WTC11 (cell line): ENCODE measurements at regions not wholly inside any gene's neighbourhood (a gene's known extent, or its start where the extent isn't known, plus 50 kb on each side); places are given as distances from the start of the nearest gene placed in this dataset.

Experiments used
- ATAC-seq: fragments of 200-7000 bp; cut with Tn5 transposase; 2 replicates; pipeline ENCODE4 v1.10.0; 2021; ENCODE audit warnings: mild to moderate bottlenecking, moderate library complexity
- CTCF ChIA-PET: fragments of 300-600 bp; sonication (Branson Sonifier 250); formaldehyde crosslinking; loops from one replicate; lab custom pipeline; 2021; ENCODE audit warnings: antibody characterized with exemption; lab: Charles Lee
- POLR2A ChIA-PET: fragments of 350-600 bp; sonication (Branson Sonifier 250); formaldehyde crosslinking; loops from one replicate; lab custom pipeline; 2021; ENCODE audit warnings: antibody characterized with exemption; lab: Charles Lee
- DNase-seq: peaks from one replicate; pipeline ENCODE4 v3.0.0; 2021; ENCODE audit warnings: low spot score
- H3K27ac Mint-ChIP-seq: 2 replicates; pipeline ENCODE4 v1.8.0; 2021; ENCODE audit warnings: mixed read lengths
- H3K27me3 Mint-ChIP-seq: 2 replicates; pipeline ENCODE4 v1.8.0; 2021; ENCODE audit warnings: low read depth, mild to moderate bottlenecking, moderate library complexity, mixed read lengths
- H3K36me3 Mint-ChIP-seq: 2 replicates; pipeline ENCODE4 v1.8.0; 2021; ENCODE audit warnings: mixed read lengths
- H3K4me1 Mint-ChIP-seq: 2 replicates; pipeline ENCODE4 v1.8.0; 2022; ENCODE audit warnings: mixed read lengths
- H3K4me3 Mint-ChIP-seq: 2 replicates; pipeline ENCODE4 v1.8.0; 2021; ENCODE audit warnings: mild to moderate bottlenecking, moderate library complexity, mixed read lengths
- H3K9me3 Mint-ChIP-seq: 2 replicates; pipeline ENCODE4 v1.8.0; 2021; ENCODE audit warnings: mixed read lengths
- CREM ChIP-seq: sonication (generic); formaldehyde crosslinking; IDR thresholded peaks from 2 replicates; pipeline ENCODE4 v1.8.1; 2022; ENCODE audit warnings: mild to moderate bottlenecking, missing genetic modification reagents, moderate library complexity
- CTCF ChIP-seq: fragments of 200-600 bp; IDR thresholded peaks from 2 replicates; pipeline ENCODE4 v1.8.0; 2022; ENCODE audit warnings: antibody characterized with exemption
- E2F5 ChIP-seq: sonication (generic); formaldehyde crosslinking; IDR thresholded peaks from 2 replicates; pipeline ENCODE4 v1.8.1; 2022; ENCODE audit warnings: mild to moderate bottlenecking, moderate library complexity, missing genetic modification reagents
- ESRRA ChIP-seq: sonication (generic); formaldehyde crosslinking; IDR thresholded peaks from 2 replicates; pipeline ENCODE4 v1.8.1; 2022; ENCODE audit warnings: mild to moderate bottlenecking, missing genetic modification reagents, borderline replicate concordance
- ETV6 ChIP-seq: sonication (generic); formaldehyde crosslinking; IDR thresholded peaks from 2 replicates; pipeline ENCODE4 v1.8.1; 2022; ENCODE audit warnings: mild to moderate bottlenecking, missing genetic modification reagents
- FOXK1 ChIP-seq: sonication (generic); formaldehyde crosslinking; IDR thresholded peaks from 2 replicates; pipeline ENCODE4 v1.8.0; 2022; ENCODE audit warnings: mild to moderate bottlenecking, moderate library complexity, missing genetic modification reagents
- FOXP4 ChIP-seq: sonication (generic); formaldehyde crosslinking; IDR thresholded peaks from 2 replicates; pipeline ENCODE4 v1.8.0; 2022; ENCODE audit warnings: mild to moderate bottlenecking, missing genetic modification reagents
- GABPB1 ChIP-seq: sonication (generic); formaldehyde crosslinking; IDR thresholded peaks from 2 replicates; pipeline ENCODE4 v1.8.1; 2023; ENCODE audit warnings: mild to moderate bottlenecking, missing genetic modification reagents
- HMGXB4 ChIP-seq: sonication (generic); formaldehyde crosslinking; IDR thresholded peaks from 2 replicates; pipeline ENCODE4 v1.8.1; 2023; ENCODE audit warnings: mild to moderate bottlenecking, moderate library complexity, missing genetic modification reagents
- NFYB ChIP-seq: sonication (generic); formaldehyde crosslinking; conservative IDR thresholded peaks from 2 replicates; pipeline ENCODE4 v1.8.0; 2022; ENCODE audit warnings: low read depth, missing genetic modification reagents
- NR1H2 ChIP-seq: sonication (generic); formaldehyde crosslinking; IDR thresholded peaks from 2 replicates; pipeline ENCODE4 v1.9.0; 2021; ENCODE audit warnings: mild to moderate bottlenecking, moderate library complexity, missing genetic modification reagents
- ZNF219 ChIP-seq: sonication (generic); formaldehyde crosslinking; IDR thresholded peaks from 2 replicates; pipeline ENCODE4 v1.8.0; 2023; ENCODE audit warnings: missing genetic modification reagents, mild to moderate bottlenecking, borderline replicate concordance
- ZNF263 ChIP-seq: sonication (generic); formaldehyde crosslinking; IDR thresholded peaks from 2 replicates; pipeline ENCODE4 v1.8.1; 2022; ENCODE audit warnings: low read depth, mild to moderate bottlenecking, moderate library complexity, missing genetic modification reagents
- ZNF317 ChIP-seq: sonication (generic); formaldehyde crosslinking; IDR thresholded peaks from 2 replicates; pipeline ENCODE4 v1.8.1; 2023; ENCODE audit warnings: low read depth, mild to moderate bottlenecking, moderate library complexity, missing genetic modification reagents, borderline replicate concordance
- ZNF423 ChIP-seq: fragments of 250-450 bp; sonication (Bioruptor Pico); IDR thresholded peaks from 2 replicates; pipeline ENCODE4 v2.1.2; 2022; ENCODE audit warnings: mild to moderate bottlenecking, moderate library complexity
- ZNF532 ChIP-seq: fragments of 250-450 bp; sonication (Bioruptor Pico); IDR thresholded peaks from 2 replicates; pipeline ENCODE4 v1.9.0; 2021; ENCODE audit warnings: mild to moderate bottlenecking, borderline replicate concordance

- TF ChIP-seq ZNF219 (CRISPR knock-in tag) (no peak), HMGXB4 (CRISPR knock-in tag) (no peak)
- TF ChIP-seq, all 79 proteins: peak for 0
Observed at GRCh38 chr12:19026614-19027488, 102.7 kb upstream of the PLEKHA5 start (continued).

- TF ChIP-seq CTCF: no peak
- no peak for TF ChIP-seq E2F5 (CRISPR knock-in tag)
- TF ChIP-seq ETV6 (CRISPR knock-in tag): no peak
- TF ChIP-seq ESRRA (CRISPR knock-in tag): no peak
- H3K4me3 Mint-ChIP-seq: no peak overlapping the region
- CTCF ChIA-PET: no interaction called here
- POLR2A ChIA-PET: no interaction called here
- no peak overlapping the region for H3K27ac Mint-ChIP-seq
- no peaks in the 10 kb centered on the region for H3K27me3 Mint-ChIP-seq
- ATAC-seq (no peak), DNase-seq (no peak)
- H3K4me1 Mint-ChIP-seq: peaks cover 26% of the 10 kb centered on the region
- peaks cover 49% of the 10 kb centered on the region for H3K9me3 Mint-ChIP-seq
- peaks cover 36% of the 10 kb centered on the region for H3K36me3 Mint-ChIP-seq
Observed at GRCh38 chr12:19030180-19030579, 99.4 kb upstream of the PLEKHA5 start.

- H3K9me3 Mint-ChIP-seq: peaks cover 51% of the 10 kb centered on the region
- H3K27me3 Mint-ChIP-seq: no peaks in the 10 kb centered on the region
- H3K36me3 Mint-ChIP-seq: peaks cover 36% of the 10 kb centered on the region
- DNase-seq: no peak
- no peak for ATAC-seq
- no peak for TF ChIP-seq NR1H2 (CRISPR knock-in tag)
- peaks cover 24% of the 10 kb centered on the region for H3K4me1 Mint-ChIP-seq
- CTCF ChIA-PET: no interaction called here
- no peak overlapping the region for H3K4me3 Mint-ChIP-seq
- no peak overlapping the region for H3K27ac Mint-ChIP-seq
- POLR2A ChIA-PET: no interaction called here
Observed at GRCh38 chr12:19030603-19031002, 98.9 kb upstream of the PLEKHA5 start.

- Mint-ChIP-seq H3K4me1 (peaks cover 20% of the 10 kb centered on the region), H3K27me3 (no peaks in the 10 kb centered on the region), H3K27ac (no peak overlapping the region), H3K36me3 (peaks cover 36% of the 10 kb centered on the region), H3K9me3 (peaks cover 48% of the 10 kb centered on the region), H3K4me3 (no peak overlapping the region)
- POLR2A ChIA-PET: no interaction called here
- CTCF ChIA-PET: no interaction called here
- ATAC-seq: no peak
- DNase-seq: no peak
- no peak for TF ChIP-seq ZNF317 (CRISPR knock-in tag)
- no peak for TF ChIP-seq ZNF532 (CRISPR knock-in tag)
- no peak for TF ChIP-seq CTCF
- TF ChIP-seq FOXK1: no peak
- TF ChIP-seq GABPB1 (CRISPR knock-in tag): no peak
- TF ChIP-seq ZNF423 (CRISPR knock-in tag): no peak
- no peak for TF ChIP-seq ZNF263 (CRISPR knock-in tag)
- no peak for TF ChIP-seq NFYB (CRISPR knock-in tag)
- TF ChIP-seq CREM: no peak
- no peak for TF ChIP-seq FOXP4 (CRISPR knock-in tag)
Observed at GRCh38 chr12:19031032-19031431, 98.5 kb upstream of the PLEKHA5 start.
